ENCODE measurements at regions not wholly inside any gene's neighbourhood (a gene's known extent, or its start where the extent isn't known, plus 50 kb on each side); places are given as distances from the start of the nearest gene placed in this dataset.

DNA sequence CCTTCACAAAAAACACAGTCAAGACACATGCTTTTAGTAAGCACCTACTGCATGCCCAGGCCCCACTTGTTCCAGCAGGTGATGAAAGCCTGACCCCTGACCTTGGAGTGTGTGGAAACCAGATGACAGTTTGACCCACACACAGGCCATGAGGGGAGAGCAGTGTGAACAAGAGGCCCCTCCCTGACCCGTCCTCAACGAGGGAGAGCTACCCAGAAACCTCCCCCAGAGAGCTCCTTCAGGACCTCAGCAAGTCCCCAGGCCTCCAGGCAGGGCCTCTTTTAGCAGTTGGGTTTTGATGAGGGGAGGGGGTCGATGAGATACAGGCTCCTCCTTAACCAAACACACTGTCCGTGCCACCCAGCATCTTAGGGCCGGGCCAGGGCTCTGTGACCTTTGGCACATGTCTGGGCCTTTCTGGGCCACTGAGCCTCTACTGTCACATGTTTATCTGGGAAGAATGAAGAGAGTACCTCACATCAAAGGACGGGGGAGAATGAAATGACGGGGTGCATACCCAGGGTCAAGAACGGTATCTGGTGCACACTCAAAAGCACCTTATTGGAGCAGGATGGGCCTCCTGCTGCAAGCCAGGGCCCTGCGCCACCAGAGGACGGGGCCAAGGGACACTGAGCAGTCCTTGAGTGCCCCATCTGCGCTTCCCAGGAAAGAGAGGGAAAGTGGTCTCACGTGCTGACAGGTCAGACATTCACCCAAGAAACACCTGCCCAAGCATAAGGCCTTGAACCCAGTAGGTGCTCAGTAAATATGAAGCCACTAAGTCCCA lies 202.6 kb upstream of the ZMIZ1 start:
- TF ChIP-seq, protein P1, sequence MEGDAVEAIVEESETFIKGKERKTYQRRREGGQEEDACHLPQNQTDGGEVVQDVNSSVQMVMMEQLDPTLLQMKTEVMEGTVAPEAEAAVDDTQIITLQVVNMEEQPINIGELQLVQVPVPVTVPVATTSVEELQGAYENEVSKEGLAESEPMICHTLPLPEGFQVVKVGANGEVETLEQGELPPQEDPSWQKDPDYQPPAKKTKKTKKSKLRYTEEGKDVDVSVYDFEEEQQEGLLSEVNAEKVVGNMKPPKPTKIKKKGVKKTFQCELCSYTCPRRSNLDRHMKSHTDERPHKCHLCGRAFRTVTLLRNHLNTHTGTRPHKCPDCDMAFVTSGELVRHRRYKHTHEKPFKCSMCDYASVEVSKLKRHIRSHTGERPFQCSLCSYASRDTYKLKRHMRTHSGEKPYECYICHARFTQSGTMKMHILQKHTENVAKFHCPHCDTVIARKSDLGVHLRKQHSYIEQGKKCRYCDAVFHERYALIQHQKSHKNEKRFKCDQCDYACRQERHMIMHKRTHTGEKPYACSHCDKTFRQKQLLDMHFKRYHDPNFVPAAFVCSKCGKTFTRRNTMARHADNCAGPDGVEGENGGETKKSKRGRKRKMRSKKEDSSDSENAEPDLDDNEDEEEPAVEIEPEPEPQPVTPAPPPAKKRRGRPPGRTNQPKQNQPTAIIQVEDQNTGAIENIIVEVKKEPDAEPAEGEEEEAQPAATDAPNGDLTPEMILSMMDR (IDR thresholded peaks at IDR 0.05; ENCODE audit: low read depth, low read length): no peak
- H3K4me3 ChIP-seq (ENCODE audit: low read depth, low read length): no peak overlapping the region

DNA sequence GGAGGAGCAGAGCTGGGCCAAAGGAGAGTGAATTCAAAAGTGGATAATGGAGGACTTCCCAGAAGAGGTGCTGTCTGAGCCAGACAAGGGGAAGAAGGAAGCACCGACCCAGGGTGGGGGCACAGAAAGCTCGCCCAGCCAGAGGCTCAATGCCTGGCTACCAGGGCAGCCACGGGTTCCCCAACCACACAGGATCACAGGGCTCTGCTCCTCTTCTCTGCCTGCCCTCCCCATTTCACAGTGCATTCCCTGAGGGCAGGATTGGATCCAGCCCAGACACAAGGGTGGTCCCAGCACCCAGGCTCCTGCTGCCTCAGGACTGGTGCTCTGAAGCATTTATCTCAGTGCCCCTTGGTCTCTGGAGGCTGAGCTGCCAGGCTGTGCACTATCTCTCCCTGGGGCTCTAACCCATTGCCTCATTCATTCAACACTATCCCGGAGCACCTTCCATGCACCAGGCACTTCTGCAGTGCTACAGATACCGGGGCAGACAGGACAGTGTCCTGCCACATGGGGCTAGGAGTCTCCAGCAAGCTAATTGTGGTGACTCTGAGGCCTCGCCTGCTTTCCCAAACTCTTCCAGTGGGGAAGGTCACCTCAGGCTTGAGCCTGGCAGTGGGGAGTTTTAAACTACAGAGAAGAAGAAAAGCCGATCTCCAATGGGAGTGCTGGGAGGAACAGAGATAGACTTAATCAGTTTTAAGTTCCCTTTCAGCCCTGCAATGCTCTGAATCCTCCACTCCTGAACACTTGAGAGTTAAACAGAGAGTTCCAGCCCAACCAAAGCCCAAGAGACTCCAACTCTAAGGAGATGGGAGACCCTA lies 201.8 kb upstream of the ZMIZ1 start:
- H3K4me3 ChIP-seq (ENCODE audit: low read depth, low read length): no peak overlapping the region
- TF ChIP-seq, protein P1 (IDR thresholded peaks at IDR 0.05; ENCODE audit: low read depth, low read length): no peak

DNA sequence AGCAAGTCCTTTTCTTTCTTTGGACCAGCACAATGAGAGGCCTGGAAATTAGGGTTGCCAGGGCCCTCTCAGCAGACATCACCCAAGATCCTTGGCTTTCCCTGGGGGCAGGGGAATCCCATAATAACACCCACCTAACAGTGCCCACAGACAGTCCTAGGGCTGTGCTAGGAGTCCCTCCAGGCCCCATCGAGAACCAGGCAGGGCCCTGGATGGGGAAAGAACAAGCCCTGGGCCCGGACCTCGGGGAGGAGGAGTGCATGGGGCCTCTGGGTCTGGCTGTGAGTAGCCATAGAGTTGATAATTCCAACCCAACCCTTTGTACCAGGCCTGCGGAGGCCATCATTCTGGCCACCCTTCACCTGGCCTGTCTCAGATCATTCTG lies 201.2 kb upstream of the ZMIZ1 start:
- H3K4me3 ChIP-seq (ENCODE audit: low read depth, low read length): no peak overlapping the region
- TF ChIP-seq, protein P1 (IDR thresholded peaks at IDR 0.05; ENCODE audit: low read depth, low read length): no peak

DNA sequence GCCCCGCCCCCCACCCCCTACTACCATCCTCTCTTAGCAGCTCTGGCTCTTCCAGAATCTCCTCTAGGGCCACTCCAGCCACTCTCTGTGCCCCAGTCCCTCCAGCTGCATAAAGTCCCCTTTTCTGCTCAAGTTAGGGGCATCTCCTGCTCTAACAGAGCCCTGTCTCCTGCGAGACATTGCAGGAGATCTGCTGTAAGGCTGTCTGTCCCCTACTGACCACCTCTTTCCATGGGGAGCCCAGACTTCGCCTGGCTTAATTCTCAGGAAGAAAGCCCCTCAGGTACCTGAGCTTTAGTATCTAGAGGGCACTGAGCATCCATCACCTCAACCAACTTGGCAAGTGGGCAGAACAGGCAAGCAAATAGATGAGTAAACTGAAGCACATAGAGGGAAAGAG lies 200.7 kb upstream of the ZMIZ1 start:
- TF ChIP-seq, protein P1 (IDR thresholded peaks at IDR 0.05; ENCODE audit: low read depth, low read length): no peak
- no peak overlapping the region for H3K4me3 ChIP-seq (ENCODE audit: low read depth, low read length)

DNA sequence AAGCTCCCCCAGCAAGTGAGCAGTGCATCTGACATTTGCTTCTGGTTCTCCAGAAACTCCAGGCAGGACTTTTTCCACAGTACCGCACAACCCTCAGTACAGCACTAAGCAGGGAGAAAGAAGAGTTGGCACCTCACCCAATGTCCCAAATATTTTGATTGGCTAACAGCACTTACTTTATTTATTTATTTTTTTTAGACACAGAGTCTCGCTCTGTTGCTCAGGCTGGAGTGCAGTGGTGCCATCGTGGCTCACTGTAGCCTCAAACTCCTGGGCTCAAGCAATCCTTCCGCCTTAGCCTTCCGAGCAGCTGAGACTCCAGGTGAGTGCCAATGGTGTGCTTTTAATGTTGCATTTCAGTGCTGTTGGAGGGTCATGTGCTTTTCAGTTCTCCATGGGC lies 200.3 kb upstream of the ZMIZ1 start:
- TF ChIP-seq, protein P1 (IDR thresholded peaks at IDR 0.05; ENCODE audit: low read depth, low read length): no peak

DNA sequence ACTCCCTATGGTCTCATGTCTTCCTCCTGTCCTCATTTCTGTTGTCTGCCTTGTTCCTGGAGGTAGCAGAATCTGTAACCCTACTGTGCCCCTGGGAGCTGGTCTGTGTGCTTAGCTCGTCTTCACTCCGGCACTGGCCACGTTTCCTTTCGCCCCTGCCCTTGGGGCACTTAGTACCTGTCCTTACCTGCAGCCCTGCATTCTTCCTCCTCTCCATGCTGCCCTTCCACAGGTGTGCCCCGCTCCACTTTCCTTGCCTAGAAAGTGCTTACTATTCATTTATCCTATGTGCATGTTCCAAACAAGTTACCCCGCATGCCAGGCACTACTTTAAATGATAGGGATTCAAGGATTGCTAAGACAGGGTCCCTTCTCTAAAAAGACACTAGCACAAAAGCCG lies 199.9 kb upstream of the ZMIZ1 start:
- TF ChIP-seq, protein P1 (IDR thresholded peaks at IDR 0.05; ENCODE audit: low read depth, low read length): no peak
- no peak overlapping the region for H3K4me3 ChIP-seq (ENCODE audit: low read depth, low read length)

More for the DNA sequence above, 200.3 kb upstream of the ZMIZ1 start:
- H3K4me3 ChIP-seq (ENCODE audit: low read depth, low read length): no peak overlapping the region
